GM21447 (cell line): ENCODE measurements at regions not wholly inside any gene's neighbourhood (a gene's known extent, or its start where the extent isn't known, plus 50 kb on each side); places are given as distances from the start of the nearest gene placed in this dataset.
A peak's percentile ranks its signal among the peaks of the same experiment; 100 is the strongest.
"Not testable (repeated sequence)": the region's sequence is repeated elsewhere in the genome, so short reads cannot be mapped to it uniquely, and the experiment has no call there.

Experiments
- ATAC-seq: cut with Tn5 transposase; IDR thresholded peaks from one replicate; pipeline ENCODE4 v1.9.1; 2021; ENCODE audit not compliant: unreplicated experiment

GRCh38 chr18:32884543-32884942, 111.7 kb upstream of the KLHL14 start:
- ATAC-seq = peak; percentile 78

DNA sequence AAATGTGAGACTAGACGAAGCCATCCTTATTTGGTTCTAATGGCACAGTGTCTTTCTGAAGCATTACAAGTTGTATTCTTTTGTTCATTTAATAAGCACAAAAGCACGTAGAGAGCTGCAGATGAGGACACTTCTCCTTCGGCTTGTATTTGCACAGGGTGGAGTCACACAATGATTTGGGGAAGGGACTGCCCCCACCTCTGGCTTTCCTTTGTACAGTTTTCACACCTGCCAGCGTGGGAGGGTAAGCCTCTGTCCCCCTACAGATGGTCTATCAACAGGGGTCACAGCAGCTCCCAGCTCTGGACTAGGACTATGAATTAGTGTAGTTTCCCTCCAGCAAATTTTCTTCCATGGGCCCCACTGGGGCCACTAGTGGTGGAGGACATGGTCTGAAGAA, 108.2 kb upstream of the KLHL14 start:
- no peak for ATAC-seq

DNA sequence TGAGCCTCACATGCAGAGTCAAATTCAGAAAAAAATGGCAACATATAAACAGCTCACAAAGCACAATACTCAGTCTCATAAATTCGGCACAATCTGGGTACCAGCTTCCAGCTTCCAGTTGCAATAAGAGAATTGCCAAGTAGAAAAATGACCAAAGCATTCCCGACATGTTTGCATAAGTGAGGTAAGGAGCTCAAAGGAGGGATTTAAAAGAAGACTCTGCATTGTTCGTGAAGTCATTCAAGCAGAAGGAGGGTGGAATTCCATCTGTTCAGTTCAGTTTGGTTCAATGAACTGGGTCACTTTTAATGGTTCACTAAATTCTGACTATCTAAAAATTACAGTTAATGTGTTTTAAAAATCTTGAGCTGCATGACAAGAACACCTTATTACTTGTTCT, 106.7 kb upstream of the KLHL14 start:
- no peak for ATAC-seq

- ATAC-seq = no peak
Observed at GRCh38 chr18:32878436-32878835, 105.6 kb upstream of the KLHL14 start.

DNA sequence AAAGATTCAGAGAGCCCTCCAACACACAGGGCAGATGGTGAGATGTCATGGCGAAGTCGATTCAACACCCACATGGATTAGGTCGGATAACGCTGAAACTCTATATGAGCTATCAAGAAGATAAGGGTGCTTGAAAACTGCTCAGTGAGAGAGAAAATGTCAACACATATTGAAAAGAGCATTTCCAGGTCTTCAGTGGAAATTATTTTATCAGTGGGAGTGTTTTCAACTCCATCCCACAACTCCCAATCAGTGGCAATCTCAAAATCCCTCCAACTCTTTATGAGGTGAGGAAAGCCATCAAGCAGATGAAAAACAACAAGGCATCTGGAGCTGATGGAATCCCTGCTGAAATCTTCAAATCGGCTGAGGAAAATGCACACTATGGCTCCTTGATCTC, 104.5 kb upstream of the KLHL14 start:
- no peak for ATAC-seq

DNA sequence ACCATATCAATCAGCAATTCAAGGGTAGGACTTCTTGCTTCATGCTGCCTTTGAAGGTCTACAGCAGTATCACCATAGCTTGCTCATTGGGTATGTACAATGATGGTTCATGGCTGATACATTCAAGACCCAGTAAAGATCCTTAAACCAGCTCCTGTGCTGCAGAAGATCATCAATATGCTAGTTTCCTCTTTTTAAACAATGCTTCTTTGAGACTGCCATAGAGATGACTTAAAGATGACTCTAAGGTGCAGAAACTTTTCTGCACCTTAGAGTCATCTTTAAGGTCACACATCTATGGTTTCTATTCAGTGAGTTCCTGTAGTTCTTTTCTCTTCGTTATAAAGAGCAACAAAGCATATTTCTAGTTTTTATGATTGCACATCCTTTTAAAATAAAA, 102.8 kb upstream of the KLHL14 start:
- ATAC-seq = no peak

- no peak for ATAC-seq
Observed at GRCh38 chr18:32871786-32872185, 99.0 kb upstream of the KLHL14 start.

DNA sequence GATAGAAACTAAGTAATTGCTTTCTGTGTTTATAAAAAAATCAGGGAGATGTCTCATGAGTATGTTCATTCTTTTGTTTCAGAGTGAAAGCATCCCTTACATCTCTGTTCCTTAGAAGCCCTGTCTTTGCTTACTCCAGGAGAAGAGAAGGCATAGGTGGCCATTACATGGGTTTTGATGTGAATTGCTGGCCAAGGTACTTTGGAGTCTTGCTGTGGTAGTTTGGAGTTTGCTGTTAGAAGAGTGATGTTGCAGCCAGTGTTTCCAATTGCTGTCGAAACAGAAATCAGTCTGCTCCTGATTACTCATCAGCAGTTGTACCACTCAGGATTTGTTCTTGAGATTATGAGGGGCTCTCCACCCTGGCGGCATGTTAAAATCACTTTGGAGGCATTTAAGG, 97.8 kb upstream of the KLHL14 start:
- ATAC-seq = no peak

GRCh38 chr18:32868406-32868805, 95.6 kb upstream of the KLHL14 start:
- ATAC-seq = no peak

GRCh38 chr18:32867936-32868335, 95.1 kb upstream of the KLHL14 start:
- no peak for ATAC-seq

- ATAC-seq = no peak
Observed at GRCh38 chr18:32867330-32867729, 94.5 kb upstream of the KLHL14 start.

- not testable (repeated sequence) for ATAC-seq
Observed at GRCh38 chr18:32862031-32862430, 89.2 kb upstream of the KLHL14 start.

DNA sequence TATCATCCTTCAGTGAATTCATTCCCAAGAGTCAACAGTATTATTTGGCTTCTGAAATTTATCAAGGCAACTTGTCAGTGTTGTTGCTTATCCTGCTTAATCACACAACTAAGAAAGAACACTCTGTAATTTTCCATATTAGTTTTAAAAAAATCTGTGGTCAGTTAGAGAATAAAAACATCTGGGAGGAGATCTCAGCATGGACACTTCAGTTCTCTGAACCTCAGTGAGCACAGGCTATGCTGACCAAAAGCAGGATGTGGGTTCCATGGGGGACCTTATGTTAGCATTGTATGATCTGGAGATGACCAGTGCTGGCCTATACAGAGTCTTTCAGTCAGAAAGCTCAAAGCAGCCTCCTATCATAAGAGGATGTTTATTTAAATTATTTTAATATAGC, 79.1 kb upstream of the KLHL14 start:
- ATAC-seq = no peak

DNA sequence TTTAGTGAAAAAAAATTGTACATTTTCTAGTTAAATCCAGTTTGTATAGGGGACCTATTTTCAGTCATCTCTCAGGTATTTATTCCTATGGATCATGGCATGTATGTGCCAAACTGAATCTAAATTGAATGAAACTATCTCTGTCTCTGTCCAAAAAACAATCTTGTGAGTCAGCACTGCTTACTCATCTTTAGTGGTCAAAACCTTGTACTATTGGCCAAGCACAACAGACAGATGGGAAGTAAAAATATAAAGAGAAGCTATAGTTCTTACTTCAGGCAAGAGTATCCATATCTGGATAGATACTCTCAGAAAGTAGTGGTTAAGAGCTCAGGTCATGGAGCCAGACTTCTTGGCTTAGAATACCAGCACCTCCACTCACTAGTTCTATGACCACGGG, 76.0 kb upstream of the KLHL14 start:
- no peak for ATAC-seq

DNA sequence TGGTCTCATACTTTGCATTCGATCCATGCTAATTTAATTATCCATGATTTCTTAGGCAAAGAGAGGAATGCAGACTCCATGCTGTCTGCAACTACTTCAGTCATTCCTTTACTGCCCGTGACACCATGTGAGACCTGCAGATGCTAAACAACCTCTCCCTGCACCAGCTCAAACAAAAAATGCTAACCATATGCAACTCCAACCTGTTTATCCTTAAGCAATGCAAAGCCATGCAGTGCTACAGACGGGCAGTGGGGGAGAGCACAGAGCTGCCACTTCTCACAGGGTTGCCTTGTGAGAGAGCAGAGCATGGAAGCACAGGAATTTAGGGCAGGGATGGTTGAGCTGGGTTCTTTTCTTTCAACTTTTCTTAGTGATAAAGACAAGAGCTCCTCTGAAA, 74.9 kb upstream of the KLHL14 start:
- ATAC-seq = no peak

- ATAC-seq = no peak
Observed at GRCh38 chr18:32846896-32847295, 74.1 kb upstream of the KLHL14 start.

GRCh38 chr18:32840962-32841361, 68.1 kb upstream of the KLHL14 start:
- ATAC-seq = no peak

DNA sequence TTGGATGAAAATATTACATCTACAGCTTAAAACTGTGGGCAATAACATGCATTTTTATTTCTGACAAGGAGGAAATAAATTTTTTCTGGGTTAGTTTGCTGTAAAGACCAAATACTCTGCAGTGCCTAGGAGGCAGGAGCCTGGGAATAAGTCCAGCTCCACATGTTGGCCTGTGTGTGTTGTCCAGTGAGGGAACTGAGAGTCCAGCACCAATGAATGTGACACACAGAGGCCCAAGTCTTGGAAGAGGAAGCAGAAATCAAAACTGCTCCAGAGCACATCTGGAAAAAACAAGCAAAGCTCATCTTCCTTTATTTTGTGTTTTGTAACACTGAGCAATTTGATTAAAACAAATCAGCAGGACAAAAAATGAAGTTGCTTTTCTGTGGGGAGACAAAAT, 63.1 kb upstream of the KLHL14 start:
- ATAC-seq = no peak

- ATAC-seq = no peak
Observed at GRCh38 chr18:32831781-32832180, 59.0 kb upstream of the KLHL14 start.

GRCh38 chr18:32823226-32823625, 50.4 kb upstream of the KLHL14 start:
- no peak for ATAC-seq
